ENCODE measurements at regions not wholly inside any gene's neighbourhood (a gene's known extent, or its start where the extent isn't known, plus 50 kb on each side); places are given as distances from the start of the nearest gene placed in this dataset.

DNA sequence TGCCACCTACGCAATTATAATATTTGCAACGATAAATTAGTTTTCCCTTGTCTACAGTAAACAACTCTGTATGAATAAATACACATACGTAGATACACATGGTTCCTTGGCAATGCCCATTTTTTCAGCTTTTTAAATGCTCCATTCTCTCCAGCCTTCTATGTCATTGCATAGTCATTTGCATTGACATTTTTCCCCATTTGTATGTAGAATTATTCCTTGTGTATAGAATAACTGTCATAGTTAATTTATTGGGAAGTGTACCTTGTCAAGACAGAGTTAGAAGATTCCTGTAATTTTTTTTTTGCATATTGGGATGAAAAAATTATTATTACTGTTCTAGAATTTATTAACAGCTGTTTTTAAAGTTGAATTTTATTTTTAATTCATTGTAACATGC, 736.7 kb upstream of the DPPA4 start:
- H3K4me3 ChIP-seq (ENCODE audit: low read length): no peak overlapping the region
- no peak for TF ChIP-seq CTCF (IDR thresholded peaks at IDR 0.05; ENCODE audit: insufficient read depth, low read depth, low read length, missing control alignments)
- no peak for DNase-seq (ENCODE audit: low read depth)

DNA sequence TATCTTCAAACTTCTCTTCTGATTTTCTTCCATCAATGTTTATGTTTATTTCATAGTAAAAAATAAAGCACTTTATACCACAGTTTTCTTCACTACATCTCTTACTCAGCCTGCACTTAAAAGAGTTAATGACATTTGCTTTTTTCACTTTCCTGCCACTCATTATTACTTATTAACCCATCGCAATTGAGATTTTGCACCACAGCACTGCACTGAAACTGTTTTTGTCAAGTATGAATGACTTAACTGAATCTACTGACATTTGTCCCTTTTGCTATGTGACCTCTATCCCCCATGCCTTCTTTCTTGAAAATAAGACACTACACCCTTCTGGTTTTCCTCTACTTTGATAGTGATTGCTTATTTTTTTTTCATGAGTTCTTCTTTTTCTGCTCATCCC, 739.7 kb upstream of the DPPA4 start:
- no peak overlapping the region for H3K4me3 ChIP-seq (ENCODE audit: low read length)
- no peak for TF ChIP-seq CTCF (IDR thresholded peaks at IDR 0.05; ENCODE audit: insufficient read depth, low read depth, low read length, missing control alignments)
- DNase-seq (ENCODE audit: low read depth): no peak

DNA sequence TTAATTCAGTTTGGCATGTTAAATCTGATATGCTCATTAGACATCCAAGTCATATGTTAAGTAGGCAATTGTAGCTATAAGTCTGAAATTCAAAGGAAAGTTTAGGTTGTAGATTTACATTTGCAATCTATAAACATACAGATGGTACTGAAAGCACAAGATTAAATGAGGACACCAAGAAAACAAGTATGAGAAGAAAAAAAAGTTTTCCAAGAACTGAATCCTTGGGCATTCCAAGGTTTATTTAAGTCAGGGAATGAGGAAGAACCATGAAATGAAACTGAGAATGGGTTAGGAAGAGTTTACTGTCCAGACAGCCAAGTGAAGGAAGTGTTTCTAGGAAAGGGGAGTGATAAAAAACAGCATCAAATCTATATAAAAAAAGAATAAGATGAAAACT, 756.1 kb upstream of the DPPA4 start:
- no peak overlapping the region for H3K4me3 ChIP-seq (ENCODE audit: low read length)
- DNase-seq (ENCODE audit: low read depth): no peak
- TF ChIP-seq CTCF (IDR thresholded peaks at IDR 0.05; ENCODE audit: insufficient read depth, low read depth, low read length, missing control alignments): no peak

GRCh38 chr3:110093812-110094401, 756.6 kb upstream of the DPPA4 start:
- H3K4me3 ChIP-seq (ENCODE audit: low read length): no peak overlapping the region
- peak; percentile 33 for DNase-seq (ENCODE audit: low read depth)
- TF ChIP-seq CTCF (IDR thresholded peaks at IDR 0.05; ENCODE audit: insufficient read depth, low read depth, low read length, missing control alignments): no peak

DNA sequence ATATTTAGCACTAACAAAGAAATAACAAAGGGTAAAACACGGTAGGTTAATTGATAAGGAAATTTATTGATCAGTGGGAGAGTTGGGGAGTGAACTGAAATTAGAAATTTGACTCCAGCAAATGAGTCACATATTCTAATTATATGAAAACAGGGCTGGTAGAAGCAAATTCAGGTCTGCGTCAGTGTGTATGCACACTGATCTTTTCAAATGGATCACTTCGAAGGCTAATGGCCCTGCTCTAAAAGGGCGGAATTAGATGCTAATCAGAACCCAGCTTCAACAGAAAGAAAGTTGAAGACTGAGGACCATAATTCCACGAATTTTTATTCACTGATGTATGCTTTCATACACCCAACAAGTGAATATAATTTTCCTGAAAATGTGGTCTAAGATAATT, 762.4 kb upstream of the DPPA4 start:
- DNase-seq (ENCODE audit: low read depth): no peak
- no peak overlapping the region for H3K4me3 ChIP-seq (ENCODE audit: low read length)
- no peak for TF ChIP-seq CTCF (IDR thresholded peaks at IDR 0.05; ENCODE audit: insufficient read depth, low read depth, low read length, missing control alignments)

DNA sequence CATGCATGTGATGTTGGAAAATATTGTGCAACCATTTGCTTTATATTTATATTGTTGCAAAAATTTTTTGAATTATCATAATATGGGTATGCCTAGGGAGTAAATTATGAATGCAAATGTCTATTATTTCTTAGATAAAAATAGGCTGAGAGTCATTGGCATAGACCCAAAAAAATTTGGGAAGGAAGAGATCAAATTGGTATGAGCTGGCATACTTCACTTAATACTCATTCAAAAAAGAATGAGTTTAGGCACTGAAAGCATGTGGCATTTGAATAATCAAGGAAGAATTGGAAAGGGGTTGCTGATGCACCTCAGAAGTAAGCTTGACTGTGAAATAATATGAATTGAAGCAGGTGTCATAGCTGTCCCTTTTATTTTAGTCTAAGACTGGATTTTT, 764.0 kb upstream of the DPPA4 start:
- peak; percentile 19 for DNase-seq (ENCODE audit: low read depth)
- H3K4me3 ChIP-seq (ENCODE audit: low read length): no peak overlapping the region
- TF ChIP-seq CTCF (IDR thresholded peaks at IDR 0.05; ENCODE audit: insufficient read depth, low read depth, low read length, missing control alignments): no peak

DNA sequence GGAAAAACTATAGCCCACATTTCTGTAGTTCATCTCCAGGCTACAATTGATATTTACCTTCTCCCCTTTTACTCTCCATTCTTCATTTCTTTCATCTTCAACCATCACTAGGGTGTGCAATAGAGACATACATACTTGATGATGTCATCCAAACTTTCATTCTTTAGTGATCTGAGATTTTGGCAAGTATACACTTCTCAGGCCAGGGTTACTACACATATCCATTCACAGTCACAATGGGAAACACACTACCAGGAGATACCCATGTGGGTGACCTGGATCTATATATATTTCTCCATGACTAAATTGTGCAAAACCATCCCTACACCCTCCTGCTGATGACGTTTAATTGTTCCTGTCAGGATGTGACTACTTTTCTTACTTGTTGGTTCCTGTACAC, 769.5 kb upstream of the DPPA4 start:
- DNase-seq (ENCODE audit: low read depth): peak; percentile 61
- no peak for TF ChIP-seq CTCF (IDR thresholded peaks at IDR 0.05; ENCODE audit: insufficient read depth, low read depth, low read length, missing control alignments)
- H3K4me3 ChIP-seq (ENCODE audit: low read length): no peak overlapping the region

All from epithelial cell of esophagus (primary cell).